Neural cell (in vitro differentiated cells): ENCODE measurements at regions not wholly inside any gene's neighbourhood (a gene's known extent, or its start where the extent isn't known, plus 50 kb on each side); places are given as distances from the start of the nearest gene placed in this dataset.

ENCODE experiments used
- TF ChIP-seq, protein P1 (sequence below): fragments of 450-650 bp; IDR thresholded peaks from 2 replicates; pipeline ENCODE4 v1.5.1; 2014; ENCODE audit warnings: antibody characterized with exemption, mild to moderate bottlenecking, moderate library complexity; ENCODE audit not compliant: poor library complexity, severe bottlenecking
- TF ChIP-seq, protein P2 (sequence below): IDR thresholded peaks from 2 replicates; pipeline ENCODE4 v1.6.1; 2012; ENCODE audit warnings: borderline replicate concordance

- TF ChIP-seq, protein P1, sequence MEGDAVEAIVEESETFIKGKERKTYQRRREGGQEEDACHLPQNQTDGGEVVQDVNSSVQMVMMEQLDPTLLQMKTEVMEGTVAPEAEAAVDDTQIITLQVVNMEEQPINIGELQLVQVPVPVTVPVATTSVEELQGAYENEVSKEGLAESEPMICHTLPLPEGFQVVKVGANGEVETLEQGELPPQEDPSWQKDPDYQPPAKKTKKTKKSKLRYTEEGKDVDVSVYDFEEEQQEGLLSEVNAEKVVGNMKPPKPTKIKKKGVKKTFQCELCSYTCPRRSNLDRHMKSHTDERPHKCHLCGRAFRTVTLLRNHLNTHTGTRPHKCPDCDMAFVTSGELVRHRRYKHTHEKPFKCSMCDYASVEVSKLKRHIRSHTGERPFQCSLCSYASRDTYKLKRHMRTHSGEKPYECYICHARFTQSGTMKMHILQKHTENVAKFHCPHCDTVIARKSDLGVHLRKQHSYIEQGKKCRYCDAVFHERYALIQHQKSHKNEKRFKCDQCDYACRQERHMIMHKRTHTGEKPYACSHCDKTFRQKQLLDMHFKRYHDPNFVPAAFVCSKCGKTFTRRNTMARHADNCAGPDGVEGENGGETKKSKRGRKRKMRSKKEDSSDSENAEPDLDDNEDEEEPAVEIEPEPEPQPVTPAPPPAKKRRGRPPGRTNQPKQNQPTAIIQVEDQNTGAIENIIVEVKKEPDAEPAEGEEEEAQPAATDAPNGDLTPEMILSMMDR: no peak
- TF ChIP-seq, protein P2, sequence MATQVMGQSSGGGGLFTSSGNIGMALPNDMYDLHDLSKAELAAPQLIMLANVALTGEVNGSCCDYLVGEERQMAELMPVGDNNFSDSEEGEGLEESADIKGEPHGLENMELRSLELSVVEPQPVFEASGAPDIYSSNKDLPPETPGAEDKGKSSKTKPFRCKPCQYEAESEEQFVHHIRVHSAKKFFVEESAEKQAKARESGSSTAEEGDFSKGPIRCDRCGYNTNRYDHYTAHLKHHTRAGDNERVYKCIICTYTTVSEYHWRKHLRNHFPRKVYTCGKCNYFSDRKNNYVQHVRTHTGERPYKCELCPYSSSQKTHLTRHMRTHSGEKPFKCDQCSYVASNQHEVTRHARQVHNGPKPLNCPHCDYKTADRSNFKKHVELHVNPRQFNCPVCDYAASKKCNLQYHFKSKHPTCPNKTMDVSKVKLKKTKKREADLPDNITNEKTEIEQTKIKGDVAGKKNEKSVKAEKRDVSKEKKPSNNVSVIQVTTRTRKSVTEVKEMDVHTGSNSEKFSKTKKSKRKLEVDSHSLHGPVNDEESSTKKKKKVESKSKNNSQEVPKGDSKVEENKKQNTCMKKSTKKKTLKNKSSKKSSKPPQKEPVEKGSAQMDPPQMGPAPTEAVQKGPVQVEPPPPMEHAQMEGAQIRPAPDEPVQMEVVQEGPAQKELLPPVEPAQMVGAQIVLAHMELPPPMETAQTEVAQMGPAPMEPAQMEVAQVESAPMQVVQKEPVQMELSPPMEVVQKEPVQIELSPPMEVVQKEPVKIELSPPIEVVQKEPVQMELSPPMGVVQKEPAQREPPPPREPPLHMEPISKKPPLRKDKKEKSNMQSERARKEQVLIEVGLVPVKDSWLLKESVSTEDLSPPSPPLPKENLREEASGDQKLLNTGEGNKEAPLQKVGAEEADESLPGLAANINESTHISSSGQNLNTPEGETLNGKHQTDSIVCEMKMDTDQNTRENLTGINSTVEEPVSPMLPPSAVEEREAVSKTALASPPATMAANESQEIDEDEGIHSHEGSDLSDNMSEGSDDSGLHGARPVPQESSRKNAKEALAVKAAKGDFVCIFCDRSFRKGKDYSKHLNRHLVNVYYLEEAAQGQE: no peak
Observed at GRCh38 chr18:66219817-66220216, 384.1 kb downstream of the CDH19 start.
